Spleen (tissue), 11 donors: ENCODE measurements at regions not wholly inside any gene's neighbourhood (a gene's known extent, or its start where the extent isn't known, plus 50 kb on each side); places are given as distances from the start of the nearest gene placed in this dataset.

Experiments used
- DNase-seq: peaks from one replicate; pipeline ENCODE4 v3.0.0-alpha.2; 2020
- H3K27ac ChIP-seq, 8 donors: fragments of 200-600 bp; sonication (generic) in 7 of 8; 1 replicate in 4 of 8; 2 replicates in 4 of 8; pipeline versions ENCODE4 v1.5.0 to v1.8.0; 2016 to 2021; ENCODE audit warnings: inconsistent platforms in 4 of 8, mild to moderate bottlenecking in 4 of 8, moderate library complexity in 1 of 8
- H3K27me3 ChIP-seq, 7 donors: fragments of 200-600 bp; sonication (generic) in 6 of 7; replicated peaks in 1 of 7; 1 replicate in 4 of 7; 2 replicates in 3 of 7; pipeline versions ENCODE4 v1.5.0 to v1.8.0; 2016 to 2021; ENCODE audit warnings: inconsistent platforms in 3 of 7, mild to moderate bottlenecking in 1 of 7
- H3K36me3 ChIP-seq, 6 donors: fragments of 200-600 bp; sonication (generic) in 5 of 6; 1 replicate in 4 of 6; 2 replicates in 2 of 6; pipeline versions ENCODE4 v1.5.0 to v1.8.0; 2016 to 2021; ENCODE audit warnings: inconsistent platforms in 2 of 6
- H3K4me1 ChIP-seq, 6 donors: fragments of 200-600 bp; sonication (generic) in 5 of 6; 1 replicate in 3 of 6; 2 replicates in 3 of 6; pipeline versions ENCODE4 v1.5.0 to v1.8.0; 2016 to 2021; ENCODE audit warnings: inconsistent platforms in 3 of 6
- H3K4me3 ChIP-seq, 8 donors: fragments of 200-600 bp; sonication (generic) in 7 of 8; 1 replicate in 4 of 8; 2 replicates in 4 of 8; pipeline versions ENCODE4 v1.5.0 to v1.8.0; 2016 to 2021; ENCODE audit warnings: inconsistent platforms in 4 of 8, mild to moderate bottlenecking in 4 of 8, moderate library complexity in 2 of 8
- H3K9me3 ChIP-seq, 8 donors: fragments of 200-600 bp; sonication (generic) in 7 of 8; 1 replicate in 4 of 8; 2 replicates in 4 of 8; pipeline versions ENCODE4 v1.5.0 to v1.8.0; 2016 to 2021; ENCODE audit warnings: inconsistent platforms in 4 of 8
- CTCF ChIP-seq, 11 experiments: fragments of 200-600 bp in 7 of 11; fragments of 450-650 bp in 4 of 11; sonication (generic) in 4 of 11; IDR thresholded peaks in 8 of 11; conservative IDR thresholded peaks in 3 of 11; 1 replicate in 7 of 11; 2 replicates in 4 of 11; pipeline versions ENCODE4 v1.4.0 to v1.8.0; 2016 to 2021; ENCODE audit warnings: antibody characterized with exemption in 11 of 11, inconsistent platforms in 4 of 11, mild to moderate bottlenecking in 1 of 11
- POLR2A ChIP-seq, 3 donors: fragments of 450-650 bp; IDR thresholded peaks; one replicate each; pipeline ENCODE4 v1.5.1; 2017; ENCODE audit warnings: antibody characterized with exemption in 3 of 3, mild to moderate bottlenecking in 1 of 3
- POLR2AphosphoS5 ChIP-seq, 3 donors: sonication (generic); formaldehyde crosslinking; IDR thresholded peaks; one replicate each; pipeline ENCODE4 v1.5.1; 2017; ENCODE audit warnings: antibody characterized with exemption in 3 of 3
- WGBS, 5 donors: extraction: QIAGEN DNeasy Blood & Tissue Kit in 3 of 5; methylation state at CpG; one replicate each; pipeline versions ENCODE4 v1.1.5 to v1.1.7; 2013 to 2018; 5-methylcytosine and 5-hydroxymethylcytosine counted together
- intact Hi-C: fragments of 100-400 bp; cut with DNase I; formaldehyde crosslinking; loops from one replicate; pipeline ENCODE4 v1.15.0; 2023; ENCODE audit warnings: low total_unique reads
- donor health status: healthy with polysubstance abuse.
- donor health status: DM: no; HTN: no; CAD: no; lungs with moderate emphysema.
- donor health status: DM: no; HTN: no; CAD: no.
- donor health status: Bipolar disorder and iron deficiency.
- donor health status: healthy.
- donor health status: DM: no; HTN: no; CAD: no.
- donor health status: DM: yes; HTN: yes; CAD: no.

- no peak for TF ChIP-seq POLR2AphosphoS5 (IDR thresholded peaks at IDR 0.05)
- no peak for TF ChIP-seq POLR2A (IDR thresholded peaks at IDR 0.05)
- TF ChIP-seq CTCF (IDR thresholded peaks at IDR 0.05 in 8 of 11, conservative IDR thresholded peaks at IDR 0.05 in 3 of 11) = no peak
- Histone ChIP-seq H3K9me3 (peaks cover 0 to 44% (median 31%) of the 10 kb centered on the region in 8 donors), H3K4me1 (no peaks in the 10 kb centered on the region), H3K27ac (no peak overlapping the region), H3K36me3 (no peaks in the 10 kb centered on the region), H3K27me3 (no peaks in the 10 kb centered on the region), H3K4me3 (no peak overlapping the region)
- intact Hi-C loops = no loop called here
- 74 to 80% (median 77%) methylated on average over 6 of the region's 6 CpGs for WGBS, 5 donors
- DNase-seq = no peak
These were observed 1126.4 kb upstream of the C9orf72 start for GRCh38 chr9:28699632-28700031.

GRCh38 chr9:28707616-28708015 lies 1134.3 kb upstream of the C9orf72 start:
- 54 to 74% (median 62%) methylated on average over 2 of the region's 2 CpGs for WGBS, 5 donors
- DNase-seq = no peak
- Histone ChIP-seq H3K4me3 (no peak overlapping the region), H3K9me3 (peaks cover 0 to 5% (median 0%) of the 10 kb centered on the region in 8 donors), H3K27me3 (no peaks in the 10 kb centered on the region), H3K27ac (no peak overlapping the region), H3K36me3 (no peaks in the 10 kb centered on the region), H3K4me1 (no peaks in the 10 kb centered on the region)
- intact Hi-C loops = no loop called here
- no peak for TF ChIP-seq CTCF (IDR thresholded peaks at IDR 0.05 in 8 of 11, conservative IDR thresholded peaks at IDR 0.05 in 3 of 11)
- no peak for TF ChIP-seq POLR2A (IDR thresholded peaks at IDR 0.05)
- TF ChIP-seq POLR2AphosphoS5 (IDR thresholded peaks at IDR 0.05) = no peak

- 74 to 95% (median 81%) methylated on average over 3 of the region's 3 CpGs for WGBS, 5 donors
- DNase-seq = no peak
- intact Hi-C loops = no loop called here
- TF ChIP-seq POLR2AphosphoS5 (IDR thresholded peaks at IDR 0.05) (no peak), POLR2A (IDR thresholded peaks at IDR 0.05) (no peak), CTCF (IDR thresholded peaks at IDR 0.05 in 8 of 11, conservative IDR thresholded peaks at IDR 0.05 in 3 of 11) (no peak)
- Histone ChIP-seq H3K36me3 (no peaks in the 10 kb centered on the region), H3K4me3 (no peak overlapping the region), H3K9me3 (no peaks in the 10 kb centered on the region), H3K4me1 (no peaks in the 10 kb centered on the region), H3K27me3 (no peaks in the 10 kb centered on the region), H3K27ac (no peak overlapping the region)
These were observed 1140.9 kb upstream of the C9orf72 start for GRCh38 chr9:28714188-28714587.

GRCh38 chr9:28718226-28718625 lies 1144.9 kb upstream of the C9orf72 start:
- H3K4me3 ChIP-seq = no peak overlapping the region
- WGBS, 5 donors = 53 to 71% (median 56%) methylated on average over 1 of the region's 1 CpG
- intact Hi-C loops = no loop called here
- peaks cover 0 to 10% (median 0%) of the 10 kb centered on the region in 8 donors for H3K9me3 ChIP-seq
- no peak for TF ChIP-seq POLR2A (IDR thresholded peaks at IDR 0.05)
- no peak for TF ChIP-seq POLR2AphosphoS5 (IDR thresholded peaks at IDR 0.05)
- no peak for TF ChIP-seq CTCF (IDR thresholded peaks at IDR 0.05 in 8 of 11, conservative IDR thresholded peaks at IDR 0.05 in 3 of 11)
- no peaks in the 10 kb centered on the region for H3K4me1 ChIP-seq
- no peaks in the 10 kb centered on the region for H3K27me3 ChIP-seq
- H3K27ac ChIP-seq = no peak overlapping the region
- no peak for DNase-seq
- H3K36me3 ChIP-seq = no peaks in the 10 kb centered on the region
